Kidney (tissue), 13 donors: ENCODE measurements at regions not wholly inside any gene's neighbourhood (a gene's known extent, or its start where the extent isn't known, plus 50 kb on each side); places are given as distances from the start of the nearest gene placed in this dataset.

Experiments used
- DNase-seq, 5 donors: peaks; one replicate each; pipeline ENCODE4 v3.0.0-alpha.2; 2013 to 2020
- FAIRE-seq: peaks from 2 replicates; lab custom pipeline; 2012; peaks lifted over from hg19 to GRCh38; lab: Jason Lieb, UNC
- H3K27ac ChIP-seq, 2 donors: one replicate each; pipeline ENCODE4 v1.7.0; 2013; ENCODE audit warnings: low read depth in 2 of 2, low read length in 2 of 2, inconsistent platforms in 1 of 2
- H3K27me3 ChIP-seq: one replicate; pipeline ENCODE4 v1.7.1; 2013; ENCODE audit warnings: low read length, inconsistent platforms; ENCODE audit not compliant: control insufficient read depth, insufficient read depth
- H3K36me3 ChIP-seq, 3 donors: one replicate each; pipeline versions ENCODE4 v1.7.0 to v1.7.1; 2013; ENCODE audit warnings: low read length in 3 of 3, control low read depth in 1 of 3, inconsistent platforms in 1 of 3; ENCODE audit not compliant: insufficient read depth in 3 of 3, control insufficient read depth in 2 of 3
- H3K4me1 ChIP-seq, 3 donors: one replicate each; pipeline versions ENCODE4 v1.7.0 to v1.7.1; 2013; ENCODE audit warnings: low read length in 3 of 3, inconsistent platforms in 1 of 3, low read depth in 1 of 3; ENCODE audit not compliant: control insufficient read depth in 2 of 3, insufficient read depth in 2 of 3
- H3K4me3 ChIP-seq, 3 donors: one replicate each; pipeline versions ENCODE4 v1.7.0 to v1.8.1; 2013; ENCODE audit warnings: low read length in 3 of 3, control low read depth in 1 of 3, inconsistent platforms in 1 of 3
- H3K9ac ChIP-seq, 3 donors: one replicate each; pipeline versions ENCODE4 v1.7.0 to v1.7.1; 2013; ENCODE audit warnings: low read length in 3 of 3, control low read depth in 1 of 3, inconsistent platforms in 1 of 3
- H3K9me3 ChIP-seq, 3 donors: one replicate each; pipeline versions ENCODE4 v1.7.0 to v1.7.1; 2013; ENCODE audit warnings: low read length in 3 of 3, control low read depth in 1 of 3, inconsistent platforms in 1 of 3; ENCODE audit not compliant: control insufficient read depth in 2 of 3, insufficient read depth in 1 of 3
- CTCF ChIP-seq: IDR thresholded peaks from 3 replicates; pipeline ENCODE4 v1.5.1; 2012; ENCODE audit warnings: mild to moderate bottlenecking, moderate library complexity, borderline replicate concordance; ENCODE audit not compliant: insufficient read depth; ENCODE audit errors: extremely low read depth
- intact Hi-C: fragments of 100-400 bp; cut with DNase I; formaldehyde crosslinking; loops from one replicate; pipeline ENCODE4 v1.11.1; 2022
- donor health status: control.
- donor health status: control.
- donor health status: control.
- donor health status: control.
- donor health status: control.
- donor health status: DM: yes; HTN: yes; CAD: no.
- donor health status: Normal renal cell carcinoma (clear cell type).

- Histone ChIP-seq H3K9me3 (no peaks in the 10 kb centered on the region), H3K27me3 (no peaks in the 10 kb centered on the region), H3K4me3 (no peak overlapping the region), H3K4me1 (peaks cover 0 to 3% (median 0%) of the 10 kb centered on the region in 3 donors), H3K27ac (no peak overlapping the region), H3K36me3 (no peaks in the 10 kb centered on the region), H3K9ac (no peak overlapping the region)
- FAIRE-seq (no peak), DNase-seq (no peak)
- no peak for TF ChIP-seq CTCF
- intact Hi-C loops, result no loop called here
Observed at GRCh38 chr18:55106466-55106865, 147.2 kb upstream of the CCDC68 start.

GRCh38 chr18:55105873-55106272, 146.6 kb upstream of the CCDC68 start:
- Histone ChIP-seq H3K36me3 (no peaks in the 10 kb centered on the region), H3K27ac (no peak overlapping the region), H3K4me3 (no peak overlapping the region), H3K4me1 (peaks cover 0 to under 1% (median 0%) of the 10 kb centered on the region in 3 donors), H3K9ac (no peak overlapping the region), H3K9me3 (no peaks in the 10 kb centered on the region), H3K27me3 (no peaks in the 10 kb centered on the region)
- TF ChIP-seq CTCF, result no peak
- FAIRE-seq (no peak), DNase-seq (no peak)
- intact Hi-C loops, result no loop called here

GRCh38 chr18:55102958-55103456, 143.7 kb upstream of the CCDC68 start:
- intact Hi-C loops, result no loop called here
- Histone ChIP-seq H3K27me3 (no peaks in the 10 kb centered on the region), H3K9ac (no peak overlapping the region), H3K4me3 (no peak overlapping the region), H3K9me3 (no peaks in the 10 kb centered on the region), H3K27ac (no peak overlapping the region), H3K4me1 (peaks cover 0 to 2% (median 0%) of the 10 kb centered on the region in 3 donors), H3K36me3 (no peaks in the 10 kb centered on the region)
- TF ChIP-seq CTCF, result no peak
- DNase-seq (no peak), FAIRE-seq (no peak)

GRCh38 chr18:55102501-55102900, 143.2 kb upstream of the CCDC68 start:
- intact Hi-C loops, result no loop called here
- Histone ChIP-seq H3K36me3 (no peaks in the 10 kb centered on the region), H3K9ac (no peak overlapping the region), H3K4me1 (peaks cover 0 to 4% (median 0%) of the 10 kb centered on the region in 3 donors), H3K27me3 (no peaks in the 10 kb centered on the region), H3K9me3 (no peaks in the 10 kb centered on the region), H3K4me3 (no peak overlapping the region), H3K27ac (no peak overlapping the region)
- no peak for FAIRE-seq
- no peak for TF ChIP-seq CTCF
- DNase-seq, result peak in 1 of 5 donors; percentile 13
